Stimulated activated CD4-positive, alpha-beta T cell treated with anti-CD3 and anti-CD28 coated beads, Interleukin-12 subunit alpha, Interleukin-12 subunit beta, amount 100 ng/mL, for 48 hours (primary cell): ENCODE measurements at regions not wholly inside any gene's neighbourhood (a gene's known extent, or its start where the extent isn't known, plus 50 kb on each side); places are given as distances from the start of the nearest gene placed in this dataset.
"Not testable (repeated sequence)": the region's sequence is repeated elsewhere in the genome, so short reads cannot be mapped to it uniquely, and the experiment has no call there.

Experiments
- DNase-seq, 3 donors: peaks; one replicate each; pipeline ENCODE4 v3.0.0-alpha.2; 2020; ENCODE audit warnings: low read depth in 2 of 3, low spot score in 1 of 3

GRCh38 chr4:104330125-104330905, 164.4 kb downstream of the CXXC4 start:
- DNase-seq = no peak

- DNase-seq = not testable (repeated sequence)
Observed at GRCh38 chr4:104326991-104327694, 167.6 kb downstream of the CXXC4 start.

GRCh38 chr4:104302731-104303130, 192.0 kb downstream of the CXXC4 start:
- DNase-seq = no peak

- DNase-seq = no peak
Observed at GRCh38 chr4:104294811-104295210, 199.9 kb downstream of the CXXC4 start.

GRCh38 chr4:104286867-104287266, 207.8 kb downstream of the CXXC4 start:
- no peak for DNase-seq

GRCh38 chr4:104283303-104283702, 211.4 kb downstream of the CXXC4 start:
- no peak for DNase-seq

- no peak for DNase-seq
Observed at GRCh38 chr4:104279744-104280143, 214.9 kb downstream of the CXXC4 start.

GRCh38 chr4:104272966-104273365, 221.7 kb downstream of the CXXC4 start:
- no peak for DNase-seq

- DNase-seq = not testable (repeated sequence)
Observed at GRCh38 chr4:104269603-104270002, 225.1 kb downstream of the CXXC4 start.

- no peak for DNase-seq
Observed at GRCh38 chr4:104263100-104263499, 231.6 kb downstream of the CXXC4 start.

- no peak for DNase-seq
Observed at GRCh38 chr4:104262678-104263077, 232.0 kb downstream of the CXXC4 start.

GRCh38 chr4:104248726-104249125, 246.0 kb downstream of the CXXC4 start:
- DNase-seq = no peak

- no peak for DNase-seq
Observed at GRCh38 chr4:104235967-104236366, 258.7 kb downstream of the CXXC4 start.

- DNase-seq = no peak
Observed at GRCh38 chr4:104217526-104217925, 277.2 kb downstream of the CXXC4 start.

- DNase-seq = no peak
Observed at GRCh38 chr4:104211657-104212056, 283.0 kb downstream of the CXXC4 start.

- no peak for DNase-seq
Observed at GRCh38 chr4:104210420-104210819, 284.3 kb downstream of the CXXC4 start.

GRCh38 chr4:104206784-104207183, 287.9 kb downstream of the CXXC4 start:
- DNase-seq = no peak

- DNase-seq = no peak
Observed at GRCh38 chr4:104205116-104205515, 289.6 kb downstream of the CXXC4 start.

- DNase-seq = no peak
Observed at GRCh38 chr4:104188301-104188700, 306.4 kb downstream of the CXXC4 start.

GRCh38 chr4:104169437-104169836, 325.3 kb downstream of the CXXC4 start:
- DNase-seq = no peak

- DNase-seq = no peak
Observed at GRCh38 chr4:104166749-104167148, 327.9 kb downstream of the CXXC4 start.

GRCh38 chr4:104163820-104164219, 330.9 kb downstream of the CXXC4 start:
- DNase-seq = no peak

- no peak for DNase-seq
Observed at GRCh38 chr4:104146048-104146447, 348.6 kb downstream of the CXXC4 start.
